ENCODE measurements at regions not wholly inside any gene's neighbourhood (a gene's known extent, or its start where the extent isn't known, plus 50 kb on each side); places are given as distances from the start of the nearest gene placed in this dataset.

- TF ChIP-seq CTCF (conservative IDR thresholded peaks at IDR 0.05 in 1 of 2, IDR thresholded peaks at IDR 0.05 in 1 of 2; ENCODE audit: low read depth in 1 of 2, low read length in 2 of 2) = no peak
- TF ChIP-seq EZH2 (IDR thresholded peaks at IDR 0.05; ENCODE audit: low read length, missing control alignments) = no peak
Measured at GRCh38 chr10:23630885-23631284, 192.0 kb downstream of the OTUD1 start.
